ENCODE measurements at regions not wholly inside any gene's neighbourhood (a gene's known extent, or its start where the extent isn't known, plus 50 kb on each side); places are given as distances from the start of the nearest gene placed in this dataset.

DNA sequence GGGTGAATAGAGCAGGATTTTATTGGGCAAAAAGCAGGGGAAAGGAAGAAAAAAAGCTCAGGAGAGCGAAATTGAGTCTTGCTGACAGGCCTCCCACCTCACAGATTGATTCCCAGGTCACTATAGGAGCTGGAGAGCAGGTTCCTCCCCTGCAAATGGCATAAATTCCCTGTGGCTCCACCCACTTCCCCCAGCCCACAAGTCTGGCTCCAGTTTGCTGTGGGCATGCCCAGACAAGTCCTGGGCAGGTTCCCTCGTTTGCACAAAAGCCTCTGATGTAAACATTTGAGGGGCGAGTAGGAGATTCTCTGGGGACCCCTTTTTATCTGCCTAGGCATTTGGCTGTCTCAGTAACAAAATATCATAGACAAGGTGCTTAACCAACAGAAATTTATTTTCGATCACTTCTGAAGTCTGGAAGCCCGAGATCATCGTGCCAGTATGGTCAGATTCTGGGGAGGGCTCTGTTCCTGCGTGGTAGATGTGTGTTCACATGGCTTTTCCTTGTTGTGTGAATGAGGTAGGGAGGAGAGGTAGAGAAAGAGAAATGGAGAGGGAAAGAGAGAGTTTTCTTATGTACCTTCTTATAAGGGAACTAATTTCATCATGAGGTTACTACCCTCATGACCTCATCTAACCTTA is 614.5 kb downstream of the MAT2B start:
- ChIA-PET CTCF (no interaction called here), POLR2A (no interaction called here)
- H3K4me3 Mint-ChIP-seq = no peak overlapping the region
- no peaks in the 10 kb centered on the region for H3K27me3 Mint-ChIP-seq (ENCODE audit: low read depth)
- ATAC-seq (peak; percentile 99), DNase-seq (ENCODE audit: low spot score) (peak; percentile 33)
- H3K4me1 Mint-ChIP-seq = peaks cover 14% of the 10 kb centered on the region
- H3K27ac Mint-ChIP-seq = peak overlapping the region; percentile 95
- TF ChIP-seq TP53 (CRISPR knock-in tag; IDR thresholded peaks at IDR 0.05) (peak; percentile 98), SMAD3 (CRISPR knock-in tag; IDR thresholded peaks at IDR 0.05; ENCODE audit: borderline replicate concordance) (no peak), ZNF232 (CRISPR knock-in tag; IDR thresholded peaks at IDR 0.05) (no peak)
- TF ChIP-seq, protein P1, sequence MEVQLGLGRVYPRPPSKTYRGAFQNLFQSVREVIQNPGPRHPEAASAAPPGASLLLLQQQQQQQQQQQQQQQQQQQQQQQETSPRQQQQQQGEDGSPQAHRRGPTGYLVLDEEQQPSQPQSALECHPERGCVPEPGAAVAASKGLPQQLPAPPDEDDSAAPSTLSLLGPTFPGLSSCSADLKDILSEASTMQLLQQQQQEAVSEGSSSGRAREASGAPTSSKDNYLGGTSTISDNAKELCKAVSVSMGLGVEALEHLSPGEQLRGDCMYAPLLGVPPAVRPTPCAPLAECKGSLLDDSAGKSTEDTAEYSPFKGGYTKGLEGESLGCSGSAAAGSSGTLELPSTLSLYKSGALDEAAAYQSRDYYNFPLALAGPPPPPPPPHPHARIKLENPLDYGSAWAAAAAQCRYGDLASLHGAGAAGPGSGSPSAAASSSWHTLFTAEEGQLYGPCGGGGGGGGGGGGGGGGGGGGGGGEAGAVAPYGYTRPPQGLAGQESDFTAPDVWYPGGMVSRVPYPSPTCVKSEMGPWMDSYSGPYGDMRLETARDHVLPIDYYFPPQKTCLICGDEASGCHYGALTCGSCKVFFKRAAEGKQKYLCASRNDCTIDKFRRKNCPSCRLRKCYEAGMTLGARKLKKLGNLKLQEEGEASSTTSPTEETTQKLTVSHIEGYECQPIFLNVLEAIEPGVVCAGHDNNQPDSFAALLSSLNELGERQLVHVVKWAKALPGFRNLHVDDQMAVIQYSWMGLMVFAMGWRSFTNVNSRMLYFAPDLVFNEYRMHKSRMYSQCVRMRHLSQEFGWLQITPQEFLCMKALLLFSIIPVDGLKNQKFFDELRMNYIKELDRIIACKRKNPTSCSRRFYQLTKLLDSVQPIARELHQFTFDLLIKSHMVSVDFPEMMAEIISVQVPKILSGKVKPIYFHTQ (CRISPR knock-in tag; IDR thresholded peaks at IDR 0.05) = no peak
- peaks cover 42% of the 10 kb centered on the region for H3K9me3 Mint-ChIP-seq
- H3K36me3 Mint-ChIP-seq = peaks cover 35% of the 10 kb centered on the region

DNA sequence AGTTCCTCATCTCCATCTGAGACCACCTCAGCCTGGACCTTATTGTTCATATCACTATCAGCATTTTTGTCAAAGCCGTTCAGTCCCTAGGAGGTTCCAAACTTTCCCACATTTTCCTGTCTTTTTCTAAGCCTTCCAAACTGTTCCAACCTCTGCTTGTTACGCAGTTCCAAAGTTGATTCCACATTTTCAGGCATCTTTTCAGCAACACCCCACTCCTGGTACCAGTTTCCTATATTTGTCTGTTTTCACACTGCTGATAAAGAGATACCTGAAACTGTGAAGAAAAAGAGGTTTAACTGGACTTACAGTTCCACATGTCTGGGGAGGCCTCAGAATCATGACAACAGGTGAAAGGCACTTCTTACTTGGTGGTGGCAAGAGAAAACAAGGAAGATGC is 622.1 kb downstream of the MAT2B start:
- POLR2A ChIA-PET = no interaction called here
- Mint-ChIP-seq H3K4me3 (no peak overlapping the region), H3K9me3 (peaks cover 74% of the 10 kb centered on the region), H3K4me1 (no peaks in the 10 kb centered on the region), H3K27ac (no peak overlapping the region), H3K36me3 (peaks cover 67% of the 10 kb centered on the region), H3K27me3 (ENCODE audit: low read depth) (no peaks in the 10 kb centered on the region)
- ATAC-seq = no peak
- DNase-seq (ENCODE audit: low spot score) = no peak
- TF ChIP-seq PRRX2 (CRISPR knock-in tag; IDR thresholded peaks at IDR 0.05) = no peak
- CTCF ChIA-PET = no interaction called here

- ATAC-seq = no peak
- TF ChIP-seq, protein P2, sequence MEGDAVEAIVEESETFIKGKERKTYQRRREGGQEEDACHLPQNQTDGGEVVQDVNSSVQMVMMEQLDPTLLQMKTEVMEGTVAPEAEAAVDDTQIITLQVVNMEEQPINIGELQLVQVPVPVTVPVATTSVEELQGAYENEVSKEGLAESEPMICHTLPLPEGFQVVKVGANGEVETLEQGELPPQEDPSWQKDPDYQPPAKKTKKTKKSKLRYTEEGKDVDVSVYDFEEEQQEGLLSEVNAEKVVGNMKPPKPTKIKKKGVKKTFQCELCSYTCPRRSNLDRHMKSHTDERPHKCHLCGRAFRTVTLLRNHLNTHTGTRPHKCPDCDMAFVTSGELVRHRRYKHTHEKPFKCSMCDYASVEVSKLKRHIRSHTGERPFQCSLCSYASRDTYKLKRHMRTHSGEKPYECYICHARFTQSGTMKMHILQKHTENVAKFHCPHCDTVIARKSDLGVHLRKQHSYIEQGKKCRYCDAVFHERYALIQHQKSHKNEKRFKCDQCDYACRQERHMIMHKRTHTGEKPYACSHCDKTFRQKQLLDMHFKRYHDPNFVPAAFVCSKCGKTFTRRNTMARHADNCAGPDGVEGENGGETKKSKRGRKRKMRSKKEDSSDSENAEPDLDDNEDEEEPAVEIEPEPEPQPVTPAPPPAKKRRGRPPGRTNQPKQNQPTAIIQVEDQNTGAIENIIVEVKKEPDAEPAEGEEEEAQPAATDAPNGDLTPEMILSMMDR (IDR thresholded peaks at IDR 0.05) = no peak
- TF ChIP-seq ZNF232 (CRISPR knock-in tag; IDR thresholded peaks at IDR 0.05) = no peak
- no peak for TF ChIP-seq SP1 (CRISPR knock-in tag; conservative IDR thresholded peaks at IDR 0.05)
- TF ChIP-seq, protein P3, sequence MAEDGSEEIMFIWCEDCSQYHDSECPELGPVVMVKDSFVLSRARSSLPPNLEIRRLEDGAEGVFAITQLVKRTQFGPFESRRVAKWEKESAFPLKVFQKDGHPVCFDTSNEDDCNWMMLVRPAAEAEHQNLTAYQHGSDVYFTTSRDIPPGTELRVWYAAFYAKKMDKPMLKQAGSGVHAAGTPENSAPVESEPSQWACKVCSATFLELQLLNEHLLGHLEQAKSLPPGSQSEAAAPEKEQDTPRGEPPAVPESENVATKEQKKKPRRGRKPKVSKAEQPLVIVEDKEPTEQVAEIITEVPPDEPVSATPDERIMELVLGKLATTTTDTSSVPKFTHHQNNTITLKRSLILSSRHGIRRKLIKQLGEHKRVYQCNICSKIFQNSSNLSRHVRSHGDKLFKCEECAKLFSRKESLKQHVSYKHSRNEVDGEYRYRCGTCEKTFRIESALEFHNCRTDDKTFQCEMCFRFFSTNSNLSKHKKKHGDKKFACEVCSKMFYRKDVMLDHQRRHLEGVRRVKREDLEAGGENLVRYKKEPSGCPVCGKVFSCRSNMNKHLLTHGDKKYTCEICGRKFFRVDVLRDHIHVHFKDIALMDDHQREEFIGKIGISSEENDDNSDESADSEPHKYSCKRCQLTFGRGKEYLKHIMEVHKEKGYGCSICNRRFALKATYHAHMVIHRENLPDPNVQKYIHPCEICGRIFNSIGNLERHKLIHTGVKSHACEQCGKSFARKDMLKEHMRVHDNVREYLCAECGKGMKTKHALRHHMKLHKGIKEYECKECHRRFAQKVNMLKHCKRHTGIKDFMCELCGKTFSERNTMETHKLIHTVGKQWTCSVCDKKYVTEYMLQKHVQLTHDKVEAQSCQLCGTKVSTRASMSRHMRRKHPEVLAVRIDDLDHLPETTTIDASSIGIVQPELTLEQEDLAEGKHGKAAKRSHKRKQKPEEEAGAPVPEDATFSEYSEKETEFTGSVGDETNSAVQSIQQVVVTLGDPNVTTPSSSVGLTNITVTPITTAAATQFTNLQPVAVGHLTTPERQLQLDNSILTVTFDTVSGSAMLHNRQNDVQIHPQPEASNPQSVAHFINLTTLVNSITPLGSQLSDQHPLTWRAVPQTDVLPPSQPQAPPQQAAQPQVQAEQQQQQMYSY (CRISPR knock-in tag; IDR thresholded peaks at IDR 0.05) = no peak
- no peak for TF ChIP-seq ATF6 (CRISPR knock-in tag; IDR thresholded peaks at IDR 0.05)
- TF ChIP-seq STAT6 (CRISPR knock-in tag; conservative IDR thresholded peaks at IDR 0.05; ENCODE audit: low read depth) = no peak
- TF ChIP-seq CBFB (CRISPR knock-in tag; IDR thresholded peaks at IDR 0.05; ENCODE audit: low read depth) = no peak
- TF ChIP-seq TEAD1 (CRISPR knock-in tag; IDR thresholded peaks at IDR 0.05) = no peak
- TF ChIP-seq MXD4 (CRISPR knock-in tag; IDR thresholded peaks at IDR 0.05; ENCODE audit: borderline replicate concordance) = no peak
- no peak for TF ChIP-seq GABPB1 (CRISPR knock-in tag; IDR thresholded peaks at IDR 0.05)
- TF ChIP-seq, protein P4, sequence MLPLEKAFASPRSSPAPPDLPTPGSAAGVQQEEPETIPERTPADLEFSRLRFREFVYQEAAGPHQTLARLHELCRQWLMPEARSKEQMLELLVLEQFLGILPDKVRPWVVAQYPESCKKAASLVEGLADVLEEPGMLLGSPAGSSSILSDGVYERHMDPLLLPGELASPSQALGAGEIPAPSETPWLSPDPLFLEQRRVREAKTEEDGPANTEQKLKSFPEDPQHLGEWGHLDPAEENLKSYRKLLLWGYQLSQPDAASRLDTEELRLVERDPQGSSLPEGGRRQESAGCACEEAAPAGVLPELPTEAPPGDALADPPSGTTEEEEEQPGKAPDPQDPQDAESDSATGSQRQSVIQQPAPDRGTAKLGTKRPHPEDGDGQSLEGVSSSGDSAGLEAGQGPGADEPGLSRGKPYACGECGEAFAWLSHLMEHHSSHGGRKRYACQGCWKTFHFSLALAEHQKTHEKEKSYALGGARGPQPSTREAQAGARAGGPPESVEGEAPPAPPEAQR (CRISPR knock-in tag; IDR thresholded peaks at IDR 0.05) = no peak
- TF ChIP-seq NR3C1 (CRISPR knock-in tag; conservative IDR thresholded peaks at IDR 0.05; ENCODE audit: low read depth) = no peak
- no peak for TF ChIP-seq ATF1 (CRISPR knock-in tag; IDR thresholded peaks at IDR 0.05)
- no peak for TF ChIP-seq EMX1 (CRISPR knock-in tag; IDR thresholded peaks at IDR 0.05)
These were observed 626.9 kb downstream of the MAT2B start for GRCh38 chr5:164132358-164132757.

More at GRCh38 chr5:164132358-164132757, 626.9 kb downstream of the MAT2B start:
- ChIA-PET POLR2A (no interaction called here), CTCF (no interaction called here)
- no peak overlapping the region for H3K4me3 Mint-ChIP-seq
- H3K9me3 Mint-ChIP-seq = peaks cover 64% of the 10 kb centered on the region
- H3K27me3 Mint-ChIP-seq (ENCODE audit: low read depth) = no peaks in the 10 kb centered on the region
- H3K36me3 Mint-ChIP-seq = peaks cover 58% of the 10 kb centered on the region
- no peak for DNase-seq (ENCODE audit: low spot score)
- no peaks in the 10 kb centered on the region for H3K4me1 Mint-ChIP-seq
- no peak overlapping the region for H3K27ac Mint-ChIP-seq
